SU-DHL-6 (cell line): ENCODE measurements at regions not wholly inside any gene's neighbourhood (a gene's known extent, or its start where the extent isn't known, plus 50 kb on each side); places are given as distances from the start of the nearest gene placed in this dataset.

Experiments
- H2AFZ ChIP-seq: fragments of 200-600 bp; sonication (generic); 2 replicates; pipeline ENCODE4 v1.6.1; 2014; ENCODE audit warnings: low read depth, mild to moderate bottlenecking, moderate library complexity, mixed read lengths, antibody characterized with exemption, low read length; ENCODE audit not compliant: severe bottlenecking
- H3F3A ChIP-seq: fragments of 200-600 bp; shearing (Covaris generic); 2 replicates; pipeline ENCODE4 v1.6.0; 2016; ENCODE audit warnings: antibody characterized with exemption, mild to moderate bottlenecking; ENCODE audit not compliant: insufficient read depth
- H3K27ac ChIP-seq: fragments of 200-600 bp; sonication (generic); 2 replicates; pipeline ENCODE4 v1.5.1; 2016; ENCODE audit warnings: low read depth, mild to moderate bottlenecking, low read length, moderate library complexity, mixed read lengths
- H3K27me3 ChIP-seq: fragments of 200-600 bp; sonication (generic), shearing (Covaris generic); 2 replicates; pipeline ENCODE4 v1.6.0; 2014; ENCODE audit warnings: mild to moderate bottlenecking, low read length
- H3K36me3 ChIP-seq: fragments of 200-600 bp; sonication (generic); 2 replicates; pipeline ENCODE4 v1.6.1; 2014; ENCODE audit warnings: mild to moderate bottlenecking, low read length, mixed read lengths
- H3K4me2 ChIP-seq: fragments of 300-600, 200-600 bp; shearing (Covaris generic), sonication (generic); 2 replicates; pipeline ENCODE4 v1.6.0; 2014; ENCODE audit warnings: low read length, low read depth, mild to moderate bottlenecking; ENCODE audit not compliant: poor library complexity, severe bottlenecking
- H3K4me3 ChIP-seq: fragments of 200-600 bp; sonication (generic); 2 replicates; pipeline ENCODE4 v1.5.1; 2014; ENCODE audit warnings: antibody characterized with exemption, low read length, mild to moderate bottlenecking, mixed read lengths; ENCODE audit not compliant: insufficient read depth, poor library complexity, severe bottlenecking
- H3K79me2 ChIP-seq: fragments of 200-600 bp; sonication (generic); 2 replicates; pipeline ENCODE4 v1.6.1; 2014; ENCODE audit warnings: mild to moderate bottlenecking, low read length, moderate library complexity; ENCODE audit not compliant: insufficient read depth
- H3K9ac ChIP-seq: fragments of 200-600 bp; sonication (generic); 2 replicates; pipeline ENCODE4 v1.7.0; 2014; ENCODE audit warnings: mild to moderate bottlenecking, low read length
- H3K9me2 ChIP-seq: fragments of 200-600 bp; sonication (generic); replicated peaks from 2 replicates; pipeline ENCODE4 v1.6.1; 2014; ENCODE audit warnings: low read length; ENCODE audit not compliant: insufficient read depth
- H3K9me3 ChIP-seq: fragments of 200-600 bp; sonication (generic); 2 replicates; pipeline ENCODE4 v1.6.1; 2014; ENCODE audit warnings: low read length, mixed read lengths; ENCODE audit not compliant: insufficient read depth
- H4K20me1 ChIP-seq: fragments of 200-600 bp; sonication (generic); 2 replicates; pipeline ENCODE4 v1.6.1; 2014; ENCODE audit warnings: low read depth, mild to moderate bottlenecking, antibody characterized with exemption, low read length, moderate library complexity, mixed read lengths
- CTCF ChIP-seq: fragments of 200-600 bp; sonication (generic); IDR thresholded peaks from one replicate; pipeline ENCODE4 v1.5.1; 2017; ENCODE audit warnings: antibody characterized with exemption, mild to moderate bottlenecking, low read length, moderate library complexity; ENCODE audit not compliant: insufficient read depth, poor library complexity, severe bottlenecking
- EZH2phosphoT487 ChIP-seq: fragments of 200-600 bp; sonication (generic), shearing (Covaris generic); conservative IDR thresholded peaks from 2 replicates; pipeline ENCODE4 v1.6.1; 2018; ENCODE audit warnings: mild to moderate bottlenecking, antibody characterized with exemption, low read length, moderate library complexity, mixed read lengths

DNA sequence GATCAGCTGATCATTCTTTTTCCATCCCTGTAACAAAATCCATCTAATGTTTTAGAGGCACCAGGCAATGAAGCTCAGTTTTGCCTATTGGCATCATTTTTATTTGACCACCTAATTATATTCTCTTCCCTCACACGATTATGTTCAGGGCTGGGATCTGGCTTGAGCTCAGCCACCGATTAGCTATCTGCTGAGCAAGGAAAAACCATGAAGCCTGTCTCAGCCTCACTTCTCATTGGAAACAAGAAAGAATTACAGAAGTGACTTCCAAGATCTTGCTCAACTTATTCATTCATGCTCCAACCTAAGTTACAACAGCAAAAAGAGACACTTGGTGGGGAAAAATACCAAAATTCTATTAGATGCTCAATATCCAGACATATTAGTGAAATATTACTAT, 139.0 kb upstream of the SH3BP4 start:
- Histone ChIP-seq H3K9ac (no peak overlapping the region), H3K4me2 (no peak overlapping the region), H3K36me3 (no peaks in the 10 kb centered on the region), H3K27me3 (no peaks in the 10 kb centered on the region), H3K9me2 (no peaks in the 10 kb centered on the region), H2AFZ (no peak overlapping the region), H3K79me2 (no peaks in the 10 kb centered on the region), H3K27ac (no peak overlapping the region), H3K9me3 (no peaks in the 10 kb centered on the region), H4K20me1 (no peaks in the 10 kb centered on the region), H3K4me3 (no peak overlapping the region), H3F3A (no peaks in the 10 kb centered on the region)
- TF ChIP-seq CTCF, result no peak
- TF ChIP-seq EZH2phosphoT487, result no peak

- Histone ChIP-seq H3K36me3 (no peaks in the 10 kb centered on the region), H4K20me1 (no peaks in the 10 kb centered on the region), H3K9me2 (no peaks in the 10 kb centered on the region), H3F3A (no peaks in the 10 kb centered on the region), H2AFZ (no peak overlapping the region), H3K9me3 (no peaks in the 10 kb centered on the region), H3K4me2 (no peak overlapping the region), H3K79me2 (no peaks in the 10 kb centered on the region), H3K27ac (no peak overlapping the region), H3K27me3 (no peaks in the 10 kb centered on the region), H3K9ac (no peak overlapping the region), H3K4me3 (no peak overlapping the region)
- TF ChIP-seq EZH2phosphoT487 (no peak), CTCF (no peak)
These were observed 142.9 kb upstream of the SH3BP4 start for GRCh38 chr2:234808907-234809306.

- H2AFZ ChIP-seq, result no peak overlapping the region
- H3F3A ChIP-seq, result no peaks in the 10 kb centered on the region
- TF ChIP-seq CTCF (no peak), EZH2phosphoT487 (no peak)
- H4K20me1 ChIP-seq, result no peaks in the 10 kb centered on the region
- no peak overlapping the region for H3K27ac ChIP-seq
- no peaks in the 10 kb centered on the region for H3K9me2 ChIP-seq
- no peaks in the 10 kb centered on the region for H3K36me3 ChIP-seq
- no peaks in the 10 kb centered on the region for H3K9me3 ChIP-seq
- no peaks in the 10 kb centered on the region for H3K27me3 ChIP-seq
- H3K4me3 ChIP-seq, result no peak overlapping the region
- no peak overlapping the region for H3K9ac ChIP-seq
- no peaks in the 10 kb centered on the region for H3K79me2 ChIP-seq
- no peak overlapping the region for H3K4me2 ChIP-seq
These were observed 145.0 kb upstream of the SH3BP4 start for GRCh38 chr2:234806818-234807217.

DNA sequence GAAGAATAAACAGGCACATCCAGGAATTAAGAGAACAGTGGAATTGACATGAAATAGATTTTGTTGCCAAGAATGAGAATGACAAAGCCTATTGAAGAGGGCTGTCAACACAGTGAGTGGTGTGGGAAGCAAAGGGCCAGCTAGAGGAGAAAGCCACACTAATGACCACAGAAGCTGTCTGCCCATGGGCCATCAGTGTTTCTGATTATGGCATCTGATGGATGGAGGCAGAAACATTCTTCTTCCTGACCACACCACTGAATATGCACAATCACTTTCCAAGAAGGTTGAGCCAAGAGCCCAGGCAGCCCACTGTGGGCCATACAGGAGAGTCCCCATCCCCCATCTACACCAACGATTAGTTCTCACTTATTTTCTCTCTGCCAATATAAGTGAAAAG, 146.0 kb upstream of the SH3BP4 start:
- H3K9ac ChIP-seq, result no peak overlapping the region
- H2AFZ ChIP-seq, result no peak overlapping the region
- H3K79me2 ChIP-seq, result no peaks in the 10 kb centered on the region
- no peaks in the 10 kb centered on the region for H3F3A ChIP-seq
- no peaks in the 10 kb centered on the region for H3K9me3 ChIP-seq
- TF ChIP-seq CTCF (no peak), EZH2phosphoT487 (no peak)
- H3K4me3 ChIP-seq, result no peak overlapping the region
- no peaks in the 10 kb centered on the region for H4K20me1 ChIP-seq
- H3K4me2 ChIP-seq, result no peak overlapping the region
- no peaks in the 10 kb centered on the region for H3K9me2 ChIP-seq
- H3K27me3 ChIP-seq, result no peaks in the 10 kb centered on the region
- H3K36me3 ChIP-seq, result no peaks in the 10 kb centered on the region
- no peak overlapping the region for H3K27ac ChIP-seq
